GM23338 (cell line): ENCODE measurements at regions not wholly inside any gene's neighbourhood (a gene's known extent, or its start where the extent isn't known, plus 50 kb on each side); places are given as distances from the start of the nearest gene placed in this dataset.

Experiments
- ATAC-seq: fragments of 200-7000 bp; cut with Tn5 transposase; 3 replicates; pipeline ENCODE4 v1.9.1; 2020
- DNase-seq: peaks from one replicate; pipeline ENCODE4 v3.0.0-alpha.2; 2015; ENCODE audit warnings: low spot score
- H2AFZ ChIP-seq: fragments of 200-600 bp; sonication (generic); 2 replicates; pipeline ENCODE4 v1.8.0; 2016; ENCODE audit warnings: antibody characterized with exemption, mild to moderate bottlenecking, moderate library complexity
- H3F3A ChIP-seq: fragments of 200-600 bp; sonication (generic); replicated peaks from 2 replicates; pipeline ENCODE4 v1.8.0; 2017; ENCODE audit warnings: antibody characterized with exemption, mixed run types, low read depth
- H3K27ac ChIP-seq: fragments of 200-600 bp; sonication (generic); 2 replicates; pipeline ENCODE4 v1.6.1; 2016; ENCODE audit warnings: low read depth
- H3K27me3 ChIP-seq: fragments of 200-600 bp; sonication (generic); 2 replicates; pipeline ENCODE4 v1.8.0; 2016; ENCODE audit warnings: mild to moderate bottlenecking, mixed run types, moderate library complexity; ENCODE audit not compliant: insufficient read depth
- H3K36me3 ChIP-seq: fragments of 200-600 bp; sonication (generic); 2 replicates; pipeline ENCODE4 v1.8.0; 2016; ENCODE audit warnings: mild to moderate bottlenecking; ENCODE audit not compliant: insufficient read depth
- H3K4me1 ChIP-seq: fragments of 200-600 bp; sonication (generic); 2 replicates; pipeline ENCODE4 v1.8.0; 2016; ENCODE audit warnings: mild to moderate bottlenecking, moderate library complexity; ENCODE audit not compliant: insufficient read depth
- H3K4me2 ChIP-seq: fragments of 200-600 bp; sonication (generic); 2 replicates; pipeline ENCODE4 v1.7.1; 2017; ENCODE audit warnings: mixed run types
- H3K4me3 ChIP-seq: fragments of 200-600 bp; sonication (generic); 2 replicates; pipeline ENCODE4 v1.6.1; 2016; ENCODE audit warnings: mixed run types
- H3K79me2 ChIP-seq: fragments of 200-600 bp; sonication (generic); replicated peaks from 2 replicates; pipeline ENCODE4 v1.8.0; 2017; ENCODE audit warnings: mild to moderate bottlenecking; ENCODE audit not compliant: insufficient read depth
- H3K9me2 ChIP-seq: fragments of 200-600 bp; sonication (generic); 2 replicates; pipeline ENCODE4 v1.8.0; 2017; ENCODE audit not compliant: insufficient read depth
- H4K20me1 ChIP-seq: fragments of 200-600 bp; sonication (generic); replicated peaks from 2 replicates; pipeline ENCODE4 v1.8.0; 2017; ENCODE audit warnings: mild to moderate bottlenecking; ENCODE audit not compliant: insufficient read depth
- H3K27ac Mint-ChIP-seq: 2 replicates; pipeline ENCODE4 v1.8.0; 2020; ENCODE audit warnings: inconsistent platforms, mild to moderate bottlenecking, moderate library complexity, mixed read lengths
- H3K27me3 Mint-ChIP-seq: 3 replicates; pipeline ENCODE4 v1.8.0; 2022; ENCODE audit warnings: low read depth, mild to moderate bottlenecking, moderate library complexity, mixed read lengths, inconsistent platforms; ENCODE audit not compliant: insufficient read depth, poor library complexity
- H3K36me3 Mint-ChIP-seq: 3 replicates; pipeline ENCODE4 v1.8.0; 2021; ENCODE audit warnings: low read depth, mild to moderate bottlenecking, inconsistent platforms, moderate library complexity, mixed read lengths
- H3K4me1 Mint-ChIP-seq: 3 replicates; pipeline ENCODE4 v1.8.0; 2020; ENCODE audit warnings: mild to moderate bottlenecking, inconsistent platforms, mixed read lengths
- H3K4me3 Mint-ChIP-seq: 3 replicates; pipeline ENCODE4 v1.8.0; 2021; ENCODE audit warnings: moderate library complexity, mild to moderate bottlenecking, inconsistent platforms, mixed read lengths
- H3K9me3 Mint-ChIP-seq: 3 replicates; pipeline ENCODE4 v1.8.0; 2020; ENCODE audit warnings: moderate library complexity, mild to moderate bottlenecking, inconsistent platforms, mixed read lengths
- CREB1 ChIP-seq: fragments of 250-450 bp; sonication (Bioruptor Pico); IDR thresholded peaks from 2 replicates; pipeline ENCODE4 v1.5.0; 2020; ENCODE audit warnings: low read depth, mild to moderate bottlenecking, moderate library complexity
- ETS1 ChIP-seq: IDR thresholded peaks from 2 replicates; pipeline ENCODE4 v1.6.1; 2016; ENCODE audit warnings: antibody characterized with exemption
- EZH2 ChIP-seq: fragments of 200-600 bp; sonication (generic); IDR thresholded peaks from one replicate; pipeline ENCODE4 v1.8.0; 2017; ENCODE audit warnings: antibody characterized with exemption, mild to moderate bottlenecking, low read depth; ENCODE audit not compliant: unreplicated experiment
- EZH2phosphoT487 ChIP-seq: fragments of 200-600 bp; sonication (generic); IDR thresholded peaks from one replicate; pipeline ENCODE4 v1.8.1; 2018; ENCODE audit warnings: antibody characterized with exemption; ENCODE audit not compliant: unreplicated experiment
- JUNB ChIP-seq: IDR thresholded peaks from one replicate; pipeline ENCODE4 v1.6.1; 2016; ENCODE audit warnings: antibody characterized with exemption; ENCODE audit not compliant: unreplicated experiment
- NANOG ChIP-seq: IDR thresholded peaks from 2 replicates; pipeline ENCODE4 v1.6.1; 2016; ENCODE audit warnings: antibody characterized with exemption, borderline replicate concordance
- STAT1 ChIP-seq: IDR thresholded peaks from one replicate; pipeline ENCODE4 v1.6.1; 2016; ENCODE audit warnings: antibody characterized with exemption; ENCODE audit not compliant: unreplicated experiment
- ZNF114 ChIP-seq: fragments of 250-450 bp; sonication (Bioruptor Pico); IDR thresholded peaks from 2 replicates; pipeline ENCODE4 v1.5.0; 2020; ENCODE audit warnings: mild to moderate bottlenecking, moderate library complexity
- ZNF331 ChIP-seq: fragments of 250-450 bp; sonication (Bioruptor Pico); IDR thresholded peaks from 2 replicates; pipeline ENCODE4 v1.5.0; 2020; ENCODE audit warnings: low read depth, mild to moderate bottlenecking, moderate library complexity
- ZNF462 ChIP-seq: fragments of 250-450 bp; sonication (Bioruptor Pico); IDR thresholded peaks from 2 replicates; pipeline ENCODE4 v1.5.0; 2020; ENCODE audit warnings: mild to moderate bottlenecking, moderate library complexity

GRCh38 chr7:130904792-130905191 lies 170.8 kb upstream of the KLF14 start:
- no peak overlapping the region for H2AFZ ChIP-seq
- H4K20me1 ChIP-seq: no peaks in the 10 kb centered on the region
- no peaks in the 10 kb centered on the region; the same call in 2 of the 3 replicates for H3K36me3 Mint-ChIP-seq
- no peak overlapping the region for H3K4me2 ChIP-seq
- H3K27me3 ChIP-seq: no peaks in the 10 kb centered on the region
- H3K4me3 ChIP-seq: no peak overlapping the region
- no peaks in the 10 kb centered on the region for H3K9me3 Mint-ChIP-seq
- H3K27ac ChIP-seq: no peak overlapping the region
- no peaks in the 10 kb centered on the region; the same call in 1 of the 2 replicates for H3K36me3 ChIP-seq
- no peaks in the 10 kb centered on the region for H3K9me2 ChIP-seq
- H3F3A ChIP-seq: no peaks in the 10 kb centered on the region
- H3K27ac Mint-ChIP-seq: no peak overlapping the region
- H3K4me1 Mint-ChIP-seq: peaks cover 57% of the 10 kb centered on the region
- H3K4me3 Mint-ChIP-seq: no peak overlapping the region
- peaks cover 16% of the 10 kb centered on the region for H3K27me3 Mint-ChIP-seq
- DNase-seq (no peak), ATAC-seq (no peak)
- peaks cover 31% of the 10 kb centered on the region for H3K4me1 ChIP-seq
- TF ChIP-seq STAT1 (no peak), CREB1 (CRISPR knock-in tag) (no peak), NANOG (no peak), EZH2phosphoT487 (no peak)
- no peaks in the 10 kb centered on the region for H3K79me2 ChIP-seq

- no peaks in the 10 kb centered on the region for H3F3A ChIP-seq
- no peaks in the 10 kb centered on the region for H3K36me3 ChIP-seq
- ATAC-seq (no peak), DNase-seq (no peak)
- H3K4me2 ChIP-seq: no peak overlapping the region
- H3K27ac Mint-ChIP-seq: no peak overlapping the region
- no peak overlapping the region for H3K4me3 Mint-ChIP-seq
- peaks cover 61% of the 10 kb centered on the region for H3K4me1 Mint-ChIP-seq
- no peak overlapping the region for H2AFZ ChIP-seq
- H4K20me1 ChIP-seq: no peaks in the 10 kb centered on the region
- H3K9me2 ChIP-seq: no peaks in the 10 kb centered on the region
- peaks cover 12% of the 10 kb centered on the region for H3K27me3 Mint-ChIP-seq
- no peaks in the 10 kb centered on the region for H3K9me3 Mint-ChIP-seq
- no peaks in the 10 kb centered on the region for H3K27me3 ChIP-seq
- peaks cover 34% of the 10 kb centered on the region for H3K4me1 ChIP-seq
- TF ChIP-seq ZNF114 (no peak), JUNB (no peak)
- H3K79me2 ChIP-seq: no peaks in the 10 kb centered on the region
- H3K4me3 ChIP-seq: no peak overlapping the region
- H3K27ac ChIP-seq: no peak overlapping the region
- no peaks in the 10 kb centered on the region; the same call in 2 of the 3 replicates for H3K36me3 Mint-ChIP-seq
Observed at GRCh38 chr7:130906575-130906974, 172.6 kb upstream of the KLF14 start.

- peaks cover 11% of the 10 kb centered on the region for H3K27me3 Mint-ChIP-seq
- no peak overlapping the region for H3K27ac ChIP-seq
- TF ChIP-seq EZH2phosphoT487 (no peak), ZNF462 (no peak), ZNF331 (CRISPR knock-in tag) (no peak), STAT1 (no peak), NANOG (no peak), EZH2 (no peak), CREB1 (CRISPR knock-in tag) (no peak), ETS1 (no peak), ZNF114 (no peak)
Observed at GRCh38 chr7:130907439-130907838, 173.4 kb upstream of the KLF14 start.

More at GRCh38 chr7:130907439-130907838, 173.4 kb upstream of the KLF14 start:
- H3K27ac Mint-ChIP-seq: no peak overlapping the region
- Histone ChIP-seq H3K27me3 (no peaks in the 10 kb centered on the region), H3K79me2 (no peaks in the 10 kb centered on the region), H3F3A (no peaks in the 10 kb centered on the region), H3K4me2 (no peak overlapping the region), H3K4me1 (peaks cover 42% of the 10 kb centered on the region), H2AFZ (no peak overlapping the region), H3K36me3 (no peaks in the 10 kb centered on the region), H4K20me1 (no peaks in the 10 kb centered on the region), H3K4me3 (no peak overlapping the region), H3K9me2 (no peaks in the 10 kb centered on the region)
- DNase-seq (no peak), ATAC-seq (no peak)
- no peaks in the 10 kb centered on the region for H3K9me3 Mint-ChIP-seq
- peaks cover 63% of the 10 kb centered on the region for H3K4me1 Mint-ChIP-seq
- no peaks in the 10 kb centered on the region; the same call in 2 of the 3 replicates for H3K36me3 Mint-ChIP-seq
- H3K4me3 Mint-ChIP-seq: no peak overlapping the region
